ENCODE measurements at regions not wholly inside any gene's neighbourhood (a gene's known extent, or its start where the extent isn't known, plus 50 kb on each side); places are given as distances from the start of the nearest gene placed in this dataset.

- TF ChIP-seq CTCF (IDR thresholded peaks at IDR 0.05) (no peak), POLR2AphosphoS5 (IDR thresholded peaks at IDR 0.05; ENCODE audit: low read depth, low read length) (no peak), SIN3A (IDR thresholded peaks at IDR 0.05; ENCODE audit: borderline replicate concordance, insufficient read depth, low read depth, low read length) (no peak), REST (IDR thresholded peaks at IDR 0.05; ENCODE audit: insufficient read depth in 1 of 2, low read depth in 2 of 2, low read length in 1 of 2) (no peak), TCF7L2 (IDR thresholded peaks at IDR 0.05; ENCODE audit: low read depth, low read length) (no peak)
Observed at GRCh38 chr2:848099-848498, 102.5 kb upstream of the SNTG2 start.
